ENCODE measurements at regions not wholly inside any gene's neighbourhood (a gene's known extent, or its start where the extent isn't known, plus 50 kb on each side); places are given as distances from the start of the nearest gene placed in this dataset.

GRCh38 chr6:62623846-62624532, 338.0 kb upstream of the KHDRBS2 start:
- Histone ChIP-seq H3K4me2 (ENCODE audit: low read length) (no peak overlapping the region), H4K20me1 (ENCODE audit: insufficient read depth) (no peaks in the 10 kb centered on the region), H3K4me3 (replicated peaks in 1 of 2; ENCODE audit: low read depth in 1 of 2, low read length in 2 of 2) (no peak overlapping the region), H3K79me2 (ENCODE audit: insufficient read depth, low read length) (no peaks in the 10 kb centered on the region), H3K9me2 (ENCODE audit: insufficient read depth) (no peaks in the 10 kb centered on the region), H3K36me3 (ENCODE audit: control insufficient read depth in 1 of 2, insufficient read depth in 2 of 2, low read length in 2 of 2) (no peaks in the 10 kb centered on the region), H3K27ac (ENCODE audit: low read depth, low read length) (no peak overlapping the region), H3K9ac (ENCODE audit: low read length) (no peak overlapping the region), H3K27me3 (ENCODE audit: insufficient read depth, low read length) (no peaks in the 10 kb centered on the region), H3K9me3 (ENCODE audit: control insufficient read depth in 1 of 2, insufficient read depth in 1 of 2, low read depth in 1 of 2, low read length in 2 of 2) (peaks cover 0 to 25% of the 10 kb centered on the region in 2 experiments; a peak in 2 of 4 replicates), H2AFZ (ENCODE audit: low read depth, low read length, poor library complexity, severe bottlenecking) (no peak overlapping the region), H3K4me1 (ENCODE audit: control insufficient read depth in 1 of 2, insufficient read depth in 2 of 2, low read length in 2 of 2) (no peaks in the 10 kb centered on the region)
- POLR2A ChIA-PET, result no interaction called here
- no peak for ATAC-seq
- intact Hi-C loops (cut with micrococcal nuclease), result no loop called here
- no TSS peak for BruUV-seq (replicated peaks)
- no peak for DNase-seq (ENCODE audit: low read depth, low spot score)
- TF ChIP-seq MAX (IDR thresholded peaks at IDR 0.05), result no peak
- TF ChIP-seq SRF (IDR thresholded peaks at IDR 0.05; ENCODE audit: low read depth), result no peak
- TF ChIP-seq FOSL1 (IDR thresholded peaks at IDR 0.05; ENCODE audit: low read depth), result no peak
- TF ChIP-seq YY1 (IDR thresholded peaks at IDR 0.05; ENCODE audit: extremely low read depth, insufficient replicate concordance, low read depth, low read length), result no peak
- TF ChIP-seq ATF3 (IDR thresholded peaks at IDR 0.05), result no peak
- TF ChIP-seq CEBPB (IDR thresholded peaks at IDR 0.05; ENCODE audit: low read depth), result no peak
- TF ChIP-seq POLR2A (IDR thresholded peaks at IDR 0.05; ENCODE audit: borderline replicate concordance, extremely low read depth, insufficient read depth, insufficient read length), result no peak
- CTCF ChIA-PET, result no interaction called here
- RAD21 ChIA-PET (ENCODE audit: low non-redundant PET in 1 of 2, low total read pairs in 2 of 2, uncharacterized antibody in 2 of 2, unreplicated experiment in 2 of 2), result no interaction called here

GRCh38 chr6:62615366-62616015, 329.5 kb upstream of the KHDRBS2 start:
- Histone ChIP-seq H3K4me2 (ENCODE audit: low read length) (no peak overlapping the region), H2AFZ (ENCODE audit: low read depth, low read length, poor library complexity, severe bottlenecking) (no peak overlapping the region), H3K9ac (ENCODE audit: low read length) (no peak overlapping the region), H3K79me2 (ENCODE audit: insufficient read depth, low read length) (no peaks in the 10 kb centered on the region), H3K27ac (ENCODE audit: low read depth, low read length) (no peak overlapping the region), H3K4me1 (ENCODE audit: control insufficient read depth in 1 of 2, insufficient read depth in 2 of 2, low read length in 2 of 2) (no peaks in the 10 kb centered on the region), H4K20me1 (ENCODE audit: insufficient read depth) (no peaks in the 10 kb centered on the region), H3K27me3 (ENCODE audit: insufficient read depth, low read length) (no peaks in the 10 kb centered on the region), H3K9me3 (ENCODE audit: control insufficient read depth in 1 of 2, insufficient read depth in 1 of 2, low read depth in 1 of 2, low read length in 2 of 2) (peaks cover 8 to 37% of the 10 kb centered on the region in 2 experiments; a peak in 2 of 4 replicates), H3K4me3 (replicated peaks in 1 of 2; ENCODE audit: low read depth in 1 of 2, low read length in 2 of 2) (no peak overlapping the region), H3K36me3 (ENCODE audit: control insufficient read depth in 1 of 2, insufficient read depth in 2 of 2, low read length in 2 of 2) (no peaks in the 10 kb centered on the region), H3K9me2 (ENCODE audit: insufficient read depth) (no peaks in the 10 kb centered on the region)
- ChIA-PET CTCF (no interaction called here), RAD21 (ENCODE audit: low non-redundant PET in 1 of 2, low total read pairs in 2 of 2, uncharacterized antibody in 2 of 2, unreplicated experiment in 2 of 2) (no interaction called here), POLR2A (no interaction called here)
- intact Hi-C loops (cut with micrococcal nuclease), result no loop called here
- DNase-seq (ENCODE audit: low read depth, low spot score), result no peak
- no peak for ATAC-seq
- BruUV-seq (replicated peaks), result no TSS peak
- no peak for TF ChIP-seq RAD21 (IDR thresholded peaks at IDR 0.05; ENCODE audit: low read depth)
- TF ChIP-seq ZBTB33 (IDR thresholded peaks at IDR 0.05; ENCODE audit: extremely low read depth, insufficient replicate concordance, low read length), result no peak
- no peak for TF ChIP-seq FOSL1 (IDR thresholded peaks at IDR 0.05; ENCODE audit: low read depth)
- no peak for TF ChIP-seq TCF7L2 (IDR thresholded peaks at IDR 0.05; ENCODE audit: borderline replicate concordance, extremely low read depth, insufficient read depth, insufficient read length)
- TF ChIP-seq ZFX (IDR thresholded peaks at IDR 0.05), result no peak
- no peak for TF ChIP-seq SP1 (IDR thresholded peaks at IDR 0.05; ENCODE audit: low read depth)
- TF ChIP-seq SRF (IDR thresholded peaks at IDR 0.05; ENCODE audit: low read depth), result no peak
- TF ChIP-seq CBX3 (IDR thresholded peaks at IDR 0.05; ENCODE audit: low read depth), result no peak
- no peak for TF ChIP-seq ATF3 (IDR thresholded peaks at IDR 0.05)
